Adrenal gland (tissue), 9 donors: ENCODE measurements at regions not wholly inside any gene's neighbourhood (a gene's known extent, or its start where the extent isn't known, plus 50 kb on each side); places are given as distances from the start of the nearest gene placed in this dataset.

ENCODE experiments used
- DNase-seq, 7 donors: peaks; one replicate each; pipeline ENCODE4 v3.0.0-alpha.2; 2019 to 2020
- H3K27ac ChIP-seq, 5 donors: fragments of 200-600 bp; sonication (generic) in 4 of 5; 1 replicate in 3 of 5; 2 replicates in 2 of 5; pipeline versions ENCODE4 v1.5.1 to v1.8.0; 2016 to 2020; ENCODE audit warnings: mild to moderate bottlenecking in 1 of 5
- H3K27me3 ChIP-seq: fragments of 200-600 bp; 2 replicates; pipeline ENCODE4 v1.8.0; 2021
- H3K36me3 ChIP-seq, 2 donors: fragments of 200-600 bp; replicated peaks in 1 of 2; 1 replicate in 1 of 2; 2 replicates in 1 of 2; pipeline versions ENCODE4 v1.5.1 to v1.8.0; 2018 to 2022
- H3K4me1 ChIP-seq, 2 donors: fragments of 200-600 bp; replicated peaks in 1 of 2; 1 replicate in 1 of 2; 2 replicates in 1 of 2; pipeline versions ENCODE4 v1.5.1 to v1.8.0; 2018 to 2021
- H3K4me3 ChIP-seq, 4 donors: fragments of 200-600 bp; sonication (generic) in 3 of 4; one replicate each; pipeline ENCODE4 v1.5.1; 2016 to 2018
- H3K9me3 ChIP-seq, 3 donors: fragments of 200-600 bp; sonication (generic) in 1 of 3; replicated peaks in 1 of 3; 1 replicate in 2 of 3; 2 replicates in 1 of 3; pipeline versions ENCODE4 v1.5.1 to v1.8.0; 2016 to 2021
- POLR2A ChIP-seq, 2 donors: fragments of 450-650 bp; IDR thresholded peaks; one replicate each; pipeline ENCODE4 v1.6.1; 2017; ENCODE audit warnings: antibody characterized with exemption in 2 of 2, mild to moderate bottlenecking in 2 of 2, moderate library complexity in 1 of 2
- WGBS, 4 donors: extraction: QIAGEN DNeasy Blood & Tissue Kit in 2 of 4; methylation state at CpG; one replicate each; pipeline versions ENCODE4 v1.1.5 to v1.1.7; 2013 to 2017; 5-methylcytosine and 5-hydroxymethylcytosine counted together
- intact Hi-C, 2 donors: fragments of 100-400 bp; cut with DNase I; formaldehyde crosslinking; loops; one replicate each; pipeline versions ENCODE4 v1.14.1 to v1.15.0; 2022 to 2023
- TF ChIP-seq, protein P1 (sequence below), 6 experiments: fragments of 450-650 bp in 4 of 6; fragments of 200-600 bp in 2 of 6; sonication (generic) in 1 of 6; IDR thresholded peaks; 1 replicate in 5 of 6; 2 replicates in 1 of 6; pipeline versions ENCODE4 v1.5.1 to v1.8.0; 2016 to 2021; ENCODE audit warnings: antibody characterized with exemption in 6 of 6, mild to moderate bottlenecking in 2 of 6, moderate library complexity in 1 of 6
- donor health status: healthy with polysubstance abuse.
- donor health status: Bipolar disorder and iron deficiency.
- donor health status: DM: yes; HTN: yes; CAD: no.
- donor health status: DM: no; HTN: no; CAD: no.
- donor health status: DM: no; HTN: no; CAD: no.

DNA sequence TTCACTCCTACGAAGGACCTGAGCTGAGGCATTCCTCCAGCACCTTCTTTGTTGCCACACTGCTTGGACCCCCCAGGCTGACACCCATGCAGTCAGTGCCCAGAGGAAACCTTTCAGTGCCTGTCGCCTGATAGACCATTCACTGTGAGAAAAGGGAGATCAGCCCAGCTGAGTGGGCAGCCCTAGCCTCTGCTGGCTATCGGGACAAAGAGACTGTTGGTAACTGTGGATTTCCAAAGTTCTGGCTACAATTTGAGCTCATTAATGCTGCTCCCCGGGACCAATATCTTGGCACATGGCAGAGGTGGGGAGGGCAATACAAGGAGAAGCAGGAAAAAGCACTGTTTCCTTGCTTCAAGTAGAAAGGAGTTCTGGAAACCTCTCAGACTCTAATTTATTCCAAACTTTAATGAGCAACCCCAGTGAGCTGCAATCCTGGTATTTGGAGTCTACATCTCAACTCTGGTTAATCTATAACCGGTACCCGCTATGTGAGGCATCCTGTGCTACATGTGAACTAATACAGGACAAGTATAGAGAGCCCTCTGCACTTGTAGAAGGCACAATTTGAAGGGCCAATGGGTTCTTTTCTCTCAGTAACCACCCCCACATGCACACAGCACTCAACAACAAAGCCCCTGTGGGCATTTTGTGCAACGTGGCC, 200.7 kb upstream of the NCAM1 start:
- Histone ChIP-seq H3K9me3 (no peaks in the 10 kb centered on the region), H3K27ac (no peak overlapping the region), H3K4me3 (no peak overlapping the region), H3K36me3 (no peaks in the 10 kb centered on the region), H3K27me3 (no peaks in the 10 kb centered on the region), H3K4me1 (no peaks in the 10 kb centered on the region)
- intact Hi-C loops, result no loop called here
- TF ChIP-seq, protein P1, sequence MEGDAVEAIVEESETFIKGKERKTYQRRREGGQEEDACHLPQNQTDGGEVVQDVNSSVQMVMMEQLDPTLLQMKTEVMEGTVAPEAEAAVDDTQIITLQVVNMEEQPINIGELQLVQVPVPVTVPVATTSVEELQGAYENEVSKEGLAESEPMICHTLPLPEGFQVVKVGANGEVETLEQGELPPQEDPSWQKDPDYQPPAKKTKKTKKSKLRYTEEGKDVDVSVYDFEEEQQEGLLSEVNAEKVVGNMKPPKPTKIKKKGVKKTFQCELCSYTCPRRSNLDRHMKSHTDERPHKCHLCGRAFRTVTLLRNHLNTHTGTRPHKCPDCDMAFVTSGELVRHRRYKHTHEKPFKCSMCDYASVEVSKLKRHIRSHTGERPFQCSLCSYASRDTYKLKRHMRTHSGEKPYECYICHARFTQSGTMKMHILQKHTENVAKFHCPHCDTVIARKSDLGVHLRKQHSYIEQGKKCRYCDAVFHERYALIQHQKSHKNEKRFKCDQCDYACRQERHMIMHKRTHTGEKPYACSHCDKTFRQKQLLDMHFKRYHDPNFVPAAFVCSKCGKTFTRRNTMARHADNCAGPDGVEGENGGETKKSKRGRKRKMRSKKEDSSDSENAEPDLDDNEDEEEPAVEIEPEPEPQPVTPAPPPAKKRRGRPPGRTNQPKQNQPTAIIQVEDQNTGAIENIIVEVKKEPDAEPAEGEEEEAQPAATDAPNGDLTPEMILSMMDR (IDR thresholded peaks at IDR 0.05), result no peak
- TF ChIP-seq POLR2A (IDR thresholded peaks at IDR 0.05), result no peak
- DNase-seq, result no peak
- WGBS, 4 donors, result 84 to 87% (median 85%) methylated on average over 6 to 7 of the region's 7 CpGs

DNA sequence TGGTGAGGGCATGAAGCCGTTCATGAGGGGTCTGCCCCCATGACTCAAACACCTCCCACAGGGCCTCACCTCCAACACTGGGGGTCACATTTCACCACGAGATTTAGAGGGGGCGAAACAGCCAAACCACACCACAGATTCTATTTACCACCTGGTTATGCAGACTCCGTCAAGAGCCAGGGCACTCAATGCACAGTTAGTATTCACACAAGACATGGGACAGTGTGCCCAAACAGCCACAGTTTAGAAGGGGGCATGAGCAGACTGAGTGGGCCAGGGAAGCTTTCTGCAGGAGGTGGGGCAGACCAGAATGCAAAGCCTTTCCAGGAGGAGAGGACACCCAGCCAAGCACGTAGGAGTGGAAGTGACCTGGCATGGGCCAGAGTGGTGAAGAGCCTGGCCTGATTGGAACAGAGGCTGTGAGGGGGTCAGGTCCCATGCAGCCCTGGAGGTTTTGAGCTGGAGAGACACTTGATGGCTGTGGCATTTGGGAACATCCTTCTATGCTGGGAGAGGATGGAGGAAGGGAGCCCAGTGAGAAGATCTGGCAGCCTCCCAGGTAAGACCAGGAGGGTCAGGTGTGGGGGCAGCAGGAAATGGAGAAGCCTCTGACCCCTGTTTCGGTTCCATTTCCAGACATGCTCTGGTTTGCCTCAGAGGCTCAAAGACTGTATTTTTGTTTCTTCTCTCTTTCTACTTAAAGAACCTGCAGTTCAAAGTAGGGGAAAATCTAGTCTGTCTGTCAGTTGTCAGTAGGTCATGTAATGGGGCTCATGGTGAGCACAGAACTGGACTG, 199.1 kb upstream of the NCAM1 start:
- TF ChIP-seq, protein P1 (IDR thresholded peaks at IDR 0.05), result no peak
- TF ChIP-seq POLR2A (IDR thresholded peaks at IDR 0.05), result no peak
- DNase-seq, result no peak
- Histone ChIP-seq H3K4me1 (no peaks in the 10 kb centered on the region), H3K9me3 (no peaks in the 10 kb centered on the region), H3K36me3 (no peaks in the 10 kb centered on the region), H3K4me3 (no peak overlapping the region), H3K27me3 (no peaks in the 10 kb centered on the region), H3K27ac (no peak overlapping the region)
- 74 to 84% (median 76%) methylated on average over 5 to 6 of the region's 6 CpGs for WGBS, 4 donors
- intact Hi-C loops, result no loop called here

DNA sequence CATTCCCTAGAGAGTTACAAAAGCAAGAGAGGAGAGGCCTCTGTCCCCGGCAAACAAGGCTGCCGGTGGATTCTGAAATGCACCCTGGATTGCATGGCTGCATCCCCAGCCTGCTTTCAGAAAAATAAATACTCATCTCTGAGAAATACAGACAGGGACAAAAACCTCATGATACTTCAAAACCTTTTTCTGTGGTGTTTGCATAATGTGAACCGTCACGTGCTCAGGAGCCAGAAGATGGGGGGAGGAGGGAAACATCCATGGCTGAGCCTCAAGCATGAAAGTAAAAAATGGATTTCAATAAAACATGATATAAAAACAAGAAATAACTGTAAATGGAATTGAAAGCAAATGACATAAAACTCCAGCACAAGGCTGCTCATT, 198.5 kb upstream of the NCAM1 start:
- Histone ChIP-seq H3K36me3 (no peaks in the 10 kb centered on the region), H3K4me3 (no peak overlapping the region), H3K27me3 (no peaks in the 10 kb centered on the region), H3K27ac (no peak overlapping the region), H3K4me1 (no peaks in the 10 kb centered on the region), H3K9me3 (no peaks in the 10 kb centered on the region)
- intact Hi-C loops, result no loop called here
- 54 to 81% (median 70%) methylated on average over 4 of the region's 4 CpGs for WGBS, 4 donors
- no peak for DNase-seq
- TF ChIP-seq POLR2A (IDR thresholded peaks at IDR 0.05), result no peak
- TF ChIP-seq, protein P1 (IDR thresholded peaks at IDR 0.05), result no peak

DNA sequence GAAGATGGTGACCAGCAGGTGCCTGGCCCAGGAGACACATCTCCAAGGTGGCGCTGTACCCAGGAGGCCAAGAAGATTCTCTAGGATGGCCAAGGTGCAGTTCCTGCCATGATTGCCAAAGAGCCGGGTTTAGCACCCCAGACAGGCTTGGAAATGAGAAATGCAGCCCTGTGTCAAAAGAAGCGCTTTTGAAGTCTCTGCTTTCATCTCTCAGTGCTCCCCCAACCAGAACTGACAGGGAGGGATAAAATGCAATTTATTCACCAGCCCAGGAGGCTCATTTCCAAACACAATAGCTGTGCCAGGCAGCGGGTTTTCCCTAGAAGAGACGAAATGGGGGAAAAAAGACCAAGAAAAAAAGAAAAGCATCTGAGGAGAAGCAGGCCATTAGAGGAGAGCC, 195.9 kb upstream of the NCAM1 start:
- TF ChIP-seq POLR2A (IDR thresholded peaks at IDR 0.05), result no peak
- TF ChIP-seq, protein P1 (IDR thresholded peaks at IDR 0.05), result no peak
- intact Hi-C loops, result no loop called here
- WGBS, 4 donors, result 80 to 87% (median 81%) methylated on average over 5 of the region's 5 CpGs
- Histone ChIP-seq H3K27ac (no peak overlapping the region), H3K9me3 (no peaks in the 10 kb centered on the region), H3K36me3 (no peaks in the 10 kb centered on the region), H3K4me3 (no peak overlapping the region), H3K4me1 (no peaks in the 10 kb centered on the region), H3K27me3 (no peaks in the 10 kb centered on the region)
- no peak for DNase-seq
